H1 (cell line): ENCODE measurements at regions not wholly inside any gene's neighbourhood (a gene's known extent, or its start where the extent isn't known, plus 50 kb on each side); places are given as distances from the start of the nearest gene placed in this dataset.

Source experiments
- KDM5A ChIP-seq: fragments of 200-600 bp; IDR thresholded peaks from 2 replicates; pipeline ENCODE4 v1.7.1; 2012; ENCODE audit warnings: mild to moderate bottlenecking, low read length, inconsistent platforms, mixed read lengths

DNA sequence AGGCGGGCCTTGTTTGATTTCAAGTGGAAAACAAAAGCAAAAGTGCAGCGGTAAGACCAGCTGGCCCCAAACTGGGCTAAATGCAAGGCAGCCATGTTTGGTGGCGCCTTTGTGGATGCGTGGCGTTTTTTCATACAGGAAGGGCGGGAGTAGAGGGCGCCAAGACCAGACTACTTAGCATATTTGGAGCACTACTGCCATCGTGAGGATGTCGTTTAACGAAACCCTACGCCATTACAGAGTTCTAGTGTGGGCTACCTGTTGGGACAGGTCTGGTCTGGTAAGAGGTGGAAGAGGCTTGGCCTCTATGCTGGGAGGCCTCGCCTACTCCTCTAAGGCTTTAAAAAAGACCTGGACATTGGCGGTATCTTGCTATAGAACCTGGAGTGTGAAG is 230.7 kb upstream of the STK26 start (continued):
- no peak for TF ChIP-seq KDM5A
